ENCODE measurements at regions not wholly inside any gene's neighbourhood (a gene's known extent, or its start where the extent isn't known, plus 50 kb on each side); places are given as distances from the start of the nearest gene placed in this dataset.

DNA sequence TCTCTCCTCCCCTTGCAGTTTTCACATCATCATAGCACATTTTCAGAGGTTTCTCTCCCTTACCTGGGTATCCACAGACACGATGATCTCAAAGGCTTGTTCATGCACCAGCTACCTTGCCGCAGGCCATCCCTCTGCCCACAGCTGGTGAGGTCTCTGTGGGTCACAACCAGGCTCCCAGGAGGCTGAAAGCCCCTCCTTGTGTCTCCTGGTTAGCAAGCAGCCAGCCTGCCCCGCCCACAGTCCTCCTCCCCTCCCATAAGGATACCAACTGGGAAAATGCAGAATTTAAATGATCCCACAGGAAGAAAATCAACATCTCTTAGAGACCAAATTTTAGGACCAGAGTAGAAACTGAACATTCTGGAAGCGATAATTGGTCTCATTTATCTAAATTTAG is 213.5 kb upstream of the PPP2R3A start:
- TF ChIP-seq, protein P1, sequence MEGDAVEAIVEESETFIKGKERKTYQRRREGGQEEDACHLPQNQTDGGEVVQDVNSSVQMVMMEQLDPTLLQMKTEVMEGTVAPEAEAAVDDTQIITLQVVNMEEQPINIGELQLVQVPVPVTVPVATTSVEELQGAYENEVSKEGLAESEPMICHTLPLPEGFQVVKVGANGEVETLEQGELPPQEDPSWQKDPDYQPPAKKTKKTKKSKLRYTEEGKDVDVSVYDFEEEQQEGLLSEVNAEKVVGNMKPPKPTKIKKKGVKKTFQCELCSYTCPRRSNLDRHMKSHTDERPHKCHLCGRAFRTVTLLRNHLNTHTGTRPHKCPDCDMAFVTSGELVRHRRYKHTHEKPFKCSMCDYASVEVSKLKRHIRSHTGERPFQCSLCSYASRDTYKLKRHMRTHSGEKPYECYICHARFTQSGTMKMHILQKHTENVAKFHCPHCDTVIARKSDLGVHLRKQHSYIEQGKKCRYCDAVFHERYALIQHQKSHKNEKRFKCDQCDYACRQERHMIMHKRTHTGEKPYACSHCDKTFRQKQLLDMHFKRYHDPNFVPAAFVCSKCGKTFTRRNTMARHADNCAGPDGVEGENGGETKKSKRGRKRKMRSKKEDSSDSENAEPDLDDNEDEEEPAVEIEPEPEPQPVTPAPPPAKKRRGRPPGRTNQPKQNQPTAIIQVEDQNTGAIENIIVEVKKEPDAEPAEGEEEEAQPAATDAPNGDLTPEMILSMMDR (conservative IDR thresholded peaks at IDR 0.05; ENCODE audit: low read depth, low read length) = no peak
- no peak for TF ChIP-seq MXI1 (IDR thresholded peaks at IDR 0.05; ENCODE audit: borderline replicate concordance, low read depth, low read length)
- TF ChIP-seq, protein P2, sequence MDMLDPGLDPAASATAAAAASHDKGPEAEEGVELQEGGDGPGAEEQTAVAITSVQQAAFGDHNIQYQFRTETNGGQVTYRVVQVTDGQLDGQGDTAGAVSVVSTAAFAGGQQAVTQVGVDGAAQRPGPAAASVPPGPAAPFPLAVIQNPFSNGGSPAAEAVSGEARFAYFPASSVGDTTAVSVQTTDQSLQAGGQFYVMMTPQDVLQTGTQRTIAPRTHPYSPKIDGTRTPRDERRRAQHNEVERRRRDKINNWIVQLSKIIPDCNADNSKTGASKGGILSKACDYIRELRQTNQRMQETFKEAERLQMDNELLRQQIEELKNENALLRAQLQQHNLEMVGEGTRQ (IDR thresholded peaks at IDR 0.05; ENCODE audit: low read depth, low read length) = no peak
- no peak for TF ChIP-seq FOS (IDR thresholded peaks at IDR 0.05; ENCODE audit: low read depth, low read length)
- TF ChIP-seq MAFK (IDR thresholded peaks at IDR 0.05; ENCODE audit: low read depth, low read length) = no peak
- TF ChIP-seq POLR2A (IDR thresholded peaks at IDR 0.05; ENCODE audit: low read depth, low read length) = no peak
- no peak for TF ChIP-seq CHD1 (IDR thresholded peaks at IDR 0.05; ENCODE audit: low read depth, low read length)
- TF ChIP-seq CEBPB (IDR thresholded peaks at IDR 0.05; ENCODE audit: low read depth, low read length) = no peak
- TF ChIP-seq BHLHE40 (IDR thresholded peaks at IDR 0.05; ENCODE audit: low read depth, low read length) = no peak
- TF ChIP-seq RFX5 (IDR thresholded peaks at IDR 0.05; ENCODE audit: low read depth, low read length) = no peak
- TF ChIP-seq, protein P3, sequence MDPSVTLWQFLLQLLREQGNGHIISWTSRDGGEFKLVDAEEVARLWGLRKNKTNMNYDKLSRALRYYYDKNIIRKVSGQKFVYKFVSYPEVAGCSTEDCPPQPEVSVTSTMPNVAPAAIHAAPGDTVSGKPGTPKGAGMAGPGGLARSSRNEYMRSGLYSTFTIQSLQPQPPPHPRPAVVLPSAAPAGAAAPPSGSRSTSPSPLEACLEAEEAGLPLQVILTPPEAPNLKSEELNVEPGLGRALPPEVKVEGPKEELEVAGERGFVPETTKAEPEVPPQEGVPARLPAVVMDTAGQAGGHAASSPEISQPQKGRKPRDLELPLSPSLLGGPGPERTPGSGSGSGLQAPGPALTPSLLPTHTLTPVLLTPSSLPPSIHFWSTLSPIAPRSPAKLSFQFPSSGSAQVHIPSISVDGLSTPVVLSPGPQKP (IDR thresholded peaks at IDR 0.05; ENCODE audit: borderline replicate concordance, low read depth, low read length) = no peak
- no peak for TF ChIP-seq MAZ (IDR thresholded peaks at IDR 0.05; ENCODE audit: borderline replicate concordance, low read depth, low read length)
- no peak for TF ChIP-seq RCOR1 (IDR thresholded peaks at IDR 0.05; ENCODE audit: insufficient replicate concordance, low read length)
- no peak for ATAC-seq (ENCODE audit: low read depth)
- Histone ChIP-seq H3K4ac (ENCODE audit: low read depth, low read length) (no peak overlapping the region), H3K9ac (ENCODE audit: low read depth, low read length) (no peak overlapping the region), H3K9me1 (ENCODE audit: insufficient read depth, low read length) (no peaks in the 10 kb centered on the region), H3K4me1 (ENCODE audit: control insufficient read depth, insufficient read depth, low read length) (no peaks in the 10 kb centered on the region), H3K4me2 (ENCODE audit: low read depth, low read length) (no peak overlapping the region), H4K91ac (ENCODE audit: insufficient read depth, low read depth, low read length) (no peak overlapping the region), H4K20me1 (ENCODE audit: insufficient read depth, low read length) (no peaks in the 10 kb centered on the region), H2BK120ac (ENCODE audit: low read depth, low read length) (no peak overlapping the region), H3K27ac (ENCODE audit: insufficient read depth, low read length) (no peak overlapping the region), H3K4me3 (ENCODE audit: insufficient read depth, low read depth, low read length) (no peak overlapping the region), H2AK9ac (replicated peaks; ENCODE audit: low read depth, low read length, poor library complexity) (no peak overlapping the region), H2BK20ac (ENCODE audit: low read depth, low read length) (no peak overlapping the region), H3K9me3 (ENCODE audit: control insufficient read depth, insufficient read depth, low read length) (no peaks in the 10 kb centered on the region), H4K8ac (ENCODE audit: low read depth in 2 of 2, low read length in 2 of 2) (no peak overlapping the region), H3K36me3 (ENCODE audit: control insufficient read depth, insufficient read depth, low read length) (no peaks in the 10 kb centered on the region), H3K18ac (ENCODE audit: low read depth, low read length) (no peak overlapping the region), H3K27me3 (ENCODE audit: control insufficient read depth, insufficient read depth, low read length) (no peaks in the 10 kb centered on the region), H3K79me1 (ENCODE audit: low read depth in 1 of 2, low read length in 2 of 2) (no peaks in the 10 kb centered on the region), H2AFZ (replicated peaks; ENCODE audit: low read length, poor library complexity) (no peak overlapping the region), H2BK5ac (ENCODE audit: low read depth, low read length, poor library complexity, severe bottlenecking) (no peak overlapping the region), H3K23ac (ENCODE audit: low read depth, low read length) (no peak overlapping the region), H3K56ac (ENCODE audit: extremely low read depth, insufficient read depth, low read length) (no peak overlapping the region), H2AK5ac (ENCODE audit: low read depth, low read length) (no peak overlapping the region), H2BK15ac (ENCODE audit: low read depth, low read length) (no peak overlapping the region), H4K5ac (ENCODE audit: low read depth, low read length) (no peak overlapping the region), H3K14ac (replicated peaks; ENCODE audit: low read depth, low read length) (no peak overlapping the region)
- dilution Hi-C loops (cut with HindIII; ENCODE audit: low sequenced_read_pairs, unreplicated experiment) (no loop called here), in situ Hi-C loops (cut with MboI; ENCODE audit: low sequenced_read_pairs) (no loop called here), intact Hi-C loops (cut with micrococcal nuclease) (no loop called here)
- POLR2A ChIA-PET (ENCODE audit: unreplicated experiment) = no interaction called here
- no peak for DNase-seq
- no TSS peak for BruUV-seq (replicated peaks)
- CTCF ChIA-PET = no interaction called here
- WGBS, 2 experiments (ENCODE audit: extremely low coverage in 2 of 2, insufficient read length in 1 of 2) = no CpG with 5 or more reads among the region's 4 CpGs
